Skeletal muscle tissue (tissue), 3 donors: ENCODE measurements at regions not wholly inside any gene's neighbourhood (a gene's known extent, or its start where the extent isn't known, plus 50 kb on each side); places are given as distances from the start of the nearest gene placed in this dataset.
"Not testable (repeated sequence)": the region's sequence is repeated elsewhere in the genome, so short reads cannot be mapped to it uniquely, and the experiment has no call there.

ENCODE experiments used
- H3K27ac ChIP-seq: one replicate; pipeline ENCODE4 v1.7.0; 2013; ENCODE audit warnings: mild to moderate bottlenecking, low read depth, low read length, inconsistent platforms
- H3K27me3 ChIP-seq, 3 donors: one replicate each; pipeline ENCODE4 v1.7.0; 2013; ENCODE audit warnings: low read length in 3 of 3; ENCODE audit not compliant: control insufficient read depth in 3 of 3, insufficient read depth in 3 of 3
- H3K36me3 ChIP-seq, 3 donors: one replicate each; pipeline ENCODE4 v1.7.0; 2013; ENCODE audit warnings: low read length in 3 of 3; ENCODE audit not compliant: control insufficient read depth in 3 of 3, insufficient read depth in 3 of 3
- H3K4me1 ChIP-seq, 3 donors: one replicate each; pipeline ENCODE4 v1.7.0; 2013; ENCODE audit warnings: low read length in 3 of 3, mild to moderate bottlenecking in 3 of 3; ENCODE audit not compliant: control insufficient read depth in 3 of 3, insufficient read depth in 3 of 3
- H3K4me3 ChIP-seq, 3 donors: one replicate each; pipeline ENCODE4 v1.7.0; 2013; ENCODE audit warnings: low read length in 3 of 3
- H3K9ac ChIP-seq, 3 donors: one replicate each; pipeline ENCODE4 v1.7.0; 2013; ENCODE audit warnings: low read length in 3 of 3, mild to moderate bottlenecking in 3 of 3, moderate library complexity in 2 of 3, low read depth in 1 of 3
- H3K9me3 ChIP-seq, 3 donors: one replicate each; pipeline ENCODE4 v1.7.0; 2013; ENCODE audit warnings: low read length in 3 of 3; ENCODE audit not compliant: control insufficient read depth in 3 of 3
- donor health status: Osteomylitis.

- Histone ChIP-seq H3K27me3 (no peaks in the 10 kb centered on the region), H3K27ac (no peak overlapping the region), H3K36me3 (no peaks in the 10 kb centered on the region), H3K4me1 (no peaks in the 10 kb centered on the region), H3K4me3 (no peak overlapping the region), H3K9me3 (no peaks in the 10 kb centered on the region), H3K9ac (no peak overlapping the region)
Measured at GRCh38 chr7:69243016-69243415, 355.3 kb upstream of the AUTS2 start.

GRCh38 chr7:69244701-69245100, 353.6 kb upstream of the AUTS2 start:
- Histone ChIP-seq H3K27ac (no peak overlapping the region), H3K9me3 (no peaks in the 10 kb centered on the region), H3K9ac (no peak overlapping the region), H3K4me1 (no peaks in the 10 kb centered on the region), H3K36me3 (no peaks in the 10 kb centered on the region), H3K4me3 (no peak overlapping the region), H3K27me3 (no peaks in the 10 kb centered on the region)

- Histone ChIP-seq H3K4me3 (no peak overlapping the region), H3K4me1 (no peaks in the 10 kb centered on the region), H3K9ac (no peak overlapping the region), H3K27me3 (no peaks in the 10 kb centered on the region), H3K9me3 (no peaks in the 10 kb centered on the region), H3K36me3 (no peaks in the 10 kb centered on the region), H3K27ac (no peak overlapping the region)
Measured at GRCh38 chr7:69245646-69246045, 352.6 kb upstream of the AUTS2 start.

GRCh38 chr7:69246758-69247157, 351.5 kb upstream of the AUTS2 start:
- no peaks in the 10 kb centered on the region for H3K4me1 ChIP-seq
- no peaks in the 10 kb centered on the region for H3K36me3 ChIP-seq
- H3K9me3 ChIP-seq, result no peaks in the 10 kb centered on the region
- no peak overlapping the region for H3K4me3 ChIP-seq
- no peak overlapping the region for H3K27ac ChIP-seq
- no peak overlapping the region for H3K9ac ChIP-seq
- H3K27me3 ChIP-seq, result no peaks in the 10 kb centered on the region

- not testable (repeated sequence) for H3K4me3 ChIP-seq, H3K36me3 ChIP-seq, H3K9ac ChIP-seq, H3K27me3 ChIP-seq, H3K9me3 ChIP-seq, H3K27ac ChIP-seq, H3K4me1 ChIP-seq
Measured at GRCh38 chr7:69248382-69248828, 349.9 kb upstream of the AUTS2 start.

- H3K27ac ChIP-seq, result no peak overlapping the region
- H3K9ac ChIP-seq, result no peak overlapping the region
Measured at GRCh38 chr7:69250958-69251357, 347.3 kb upstream of the AUTS2 start.

GRCh38 chr7:69254643-69255042, 343.6 kb upstream of the AUTS2 start:
- Histone ChIP-seq H3K27me3 (no peaks in the 10 kb centered on the region), H3K4me3 (no peak overlapping the region), H3K9me3 (no peaks in the 10 kb centered on the region), H3K4me1 (peaks cover 0 to 5% (median 2%) of the 10 kb centered on the region in 3 donors), H3K9ac (no peak overlapping the region), H3K27ac (no peak overlapping the region), H3K36me3 (no peaks in the 10 kb centered on the region)

More at GRCh38 chr7:69250958-69251357, 347.3 kb upstream of the AUTS2 start:
- Histone ChIP-seq H3K9me3 (no peaks in the 10 kb centered on the region), H3K27me3 (no peaks in the 10 kb centered on the region), H3K4me3 (no peak overlapping the region), H3K4me1 (no peaks in the 10 kb centered on the region), H3K36me3 (no peaks in the 10 kb centered on the region)

- Histone ChIP-seq H3K4me3 (no peak overlapping the region), H3K36me3 (no peaks in the 10 kb centered on the region), H3K9me3 (no peaks in the 10 kb centered on the region), H3K4me1 (peaks cover 0 to 5% (median 2%) of the 10 kb centered on the region in 3 donors), H3K27me3 (no peaks in the 10 kb centered on the region), H3K9ac (no peak overlapping the region), H3K27ac (no peak overlapping the region)
Measured at GRCh38 chr7:69256634-69257081, 341.6 kb upstream of the AUTS2 start.

- no peaks in the 10 kb centered on the region for H3K36me3 ChIP-seq
- no peak overlapping the region for H3K27ac ChIP-seq
- H3K27me3 ChIP-seq, result no peaks in the 10 kb centered on the region
- H3K9ac ChIP-seq, result no peak overlapping the region
- no peaks in the 10 kb centered on the region for H3K9me3 ChIP-seq
- H3K4me1 ChIP-seq, result peaks cover 0 to 5% (median 2%) of the 10 kb centered on the region in 3 donors
- no peak overlapping the region for H3K4me3 ChIP-seq
Measured at GRCh38 chr7:69257592-69257991, 340.7 kb upstream of the AUTS2 start.

- Histone ChIP-seq H3K9ac (no peak overlapping the region), H3K27me3 (no peaks in the 10 kb centered on the region), H3K4me1 (peaks cover 0 to 5% (median 2%) of the 10 kb centered on the region in 3 donors), H3K36me3 (no peaks in the 10 kb centered on the region), H3K9me3 (no peaks in the 10 kb centered on the region), H3K4me3 (no peak overlapping the region), H3K27ac (no peak overlapping the region)
Measured at GRCh38 chr7:69259445-69259844, 338.8 kb upstream of the AUTS2 start.

- H3K9ac ChIP-seq, result no peak overlapping the region
- no peaks in the 10 kb centered on the region for H3K36me3 ChIP-seq
- no peaks in the 10 kb centered on the region for H3K9me3 ChIP-seq
- no peak overlapping the region for H3K4me3 ChIP-seq
- no peak overlapping the region for H3K27ac ChIP-seq
- H3K27me3 ChIP-seq, result no peaks in the 10 kb centered on the region
- peaks cover 0 to 5% (median 2%) of the 10 kb centered on the region in 3 donors for H3K4me1 ChIP-seq
Measured at GRCh38 chr7:69260023-69260422, 338.3 kb upstream of the AUTS2 start.
